Glutamatergic neuron (in vitro differentiated cells): ENCODE measurements at regions not wholly inside any gene's neighbourhood (a gene's known extent, or its start where the extent isn't known, plus 50 kb on each side); places are given as distances from the start of the nearest gene placed in this dataset.

Source experiments
- DNase-seq: peaks from one replicate; pipeline ENCODE4 v3.0.0; 2022
- H3K27ac Mint-ChIP-seq: one replicate; pipeline ENCODE4 v1.8.0; 2020; ENCODE audit warnings: mild to moderate bottlenecking, mixed read lengths, inconsistent platforms; ENCODE audit not compliant: unreplicated experiment
- H3K27me3 Mint-ChIP-seq: one replicate; pipeline ENCODE4 v1.8.0; 2020; ENCODE audit warnings: mild to moderate bottlenecking, moderate library complexity, mixed read lengths, inconsistent platforms; ENCODE audit not compliant: unreplicated experiment
- H3K36me3 Mint-ChIP-seq: one replicate; pipeline ENCODE4 v1.8.0; 2020; ENCODE audit warnings: mild to moderate bottlenecking, mixed read lengths, inconsistent platforms; ENCODE audit not compliant: unreplicated experiment
- H3K4me1 Mint-ChIP-seq: one replicate; pipeline ENCODE4 v1.8.0; 2020; ENCODE audit warnings: mild to moderate bottlenecking, low read depth, mixed read lengths, inconsistent platforms; ENCODE audit not compliant: unreplicated experiment
- H3K4me3 Mint-ChIP-seq: one replicate; pipeline ENCODE4 v1.8.0; 2020; ENCODE audit warnings: mild to moderate bottlenecking, mixed read lengths, inconsistent platforms; ENCODE audit not compliant: unreplicated experiment
- H3K9me3 Mint-ChIP-seq: one replicate; pipeline ENCODE4 v1.8.0; 2020; ENCODE audit warnings: mild to moderate bottlenecking, moderate library complexity, mixed read lengths, inconsistent platforms; ENCODE audit not compliant: unreplicated experiment
- CTCF ChIP-seq: fragments of 200-600 bp; sonication (generic); IDR thresholded peaks from one replicate; pipeline ENCODE4 v1.5.0; 2021; ENCODE audit not compliant: partially characterized antibody, unreplicated experiment

DNA sequence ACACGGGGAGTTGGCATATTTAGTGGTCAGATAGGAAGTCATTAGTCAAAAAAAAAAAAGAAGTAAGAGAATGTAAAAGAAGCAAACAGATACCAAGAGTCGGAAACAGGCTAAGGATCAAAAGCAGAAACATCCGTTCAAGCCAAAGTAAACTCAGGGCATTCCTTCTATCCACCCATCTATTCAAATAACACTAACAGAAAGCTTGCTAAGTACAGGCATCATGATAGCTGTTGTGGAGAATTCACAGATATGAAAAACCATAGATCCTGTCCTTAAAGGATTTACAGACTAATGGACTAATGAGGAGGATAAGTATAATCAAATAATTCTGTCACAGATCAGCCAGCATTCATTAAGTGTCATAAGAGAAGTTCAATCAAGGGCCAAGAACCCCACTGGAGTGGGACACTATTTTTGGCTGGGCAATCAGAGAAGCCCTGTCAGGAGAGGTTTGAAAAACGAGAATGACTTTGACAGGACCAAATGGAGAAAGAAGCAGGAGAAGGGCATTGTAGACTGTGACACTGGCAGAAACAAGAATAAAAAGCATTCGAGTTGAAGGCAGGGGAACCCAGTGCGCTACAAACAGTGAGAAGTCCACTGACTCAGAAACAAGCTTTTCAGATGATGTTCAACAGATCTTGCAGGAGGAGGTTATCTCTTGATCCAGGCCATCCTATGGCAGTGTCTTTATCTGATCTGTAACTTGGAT lies 154.2 kb upstream of the TSLP start:
- TF ChIP-seq CTCF = no peak
- H3K36me3 Mint-ChIP-seq = no peaks in the 10 kb centered on the region
- H3K4me1 Mint-ChIP-seq = peaks cover 9% of the 10 kb centered on the region
- no peak for DNase-seq
- no peak overlapping the region for H3K4me3 Mint-ChIP-seq
- H3K27me3 Mint-ChIP-seq = no peaks in the 10 kb centered on the region
- no peaks in the 10 kb centered on the region for H3K9me3 Mint-ChIP-seq
- no peak overlapping the region for H3K27ac Mint-ChIP-seq

GRCh38 chr5:110918683-110919082 lies 152.8 kb upstream of the TSLP start:
- Mint-ChIP-seq H3K27me3 (no peaks in the 10 kb centered on the region), H3K9me3 (no peaks in the 10 kb centered on the region), H3K4me3 (no peak overlapping the region), H3K36me3 (no peaks in the 10 kb centered on the region), H3K4me1 (peaks cover 9% of the 10 kb centered on the region), H3K27ac (no peak overlapping the region)
- no peak for TF ChIP-seq CTCF
- no peak for DNase-seq

- no peak for TF ChIP-seq CTCF
- no peak overlapping the region for H3K27ac Mint-ChIP-seq
- DNase-seq = no peak
- no peak overlapping the region for H3K4me3 Mint-ChIP-seq
- no peaks in the 10 kb centered on the region for H3K27me3 Mint-ChIP-seq
- no peaks in the 10 kb centered on the region for H3K36me3 Mint-ChIP-seq
- H3K9me3 Mint-ChIP-seq = no peaks in the 10 kb centered on the region
- peaks cover 7% of the 10 kb centered on the region for H3K4me1 Mint-ChIP-seq
Measured at GRCh38 chr5:110923971-110924370, 147.5 kb upstream of the TSLP start.

GRCh38 chr5:110925398-110925797 lies 146.1 kb upstream of the TSLP start:
- TF ChIP-seq CTCF = no peak
- H3K9me3 Mint-ChIP-seq = no peaks in the 10 kb centered on the region

DNA sequence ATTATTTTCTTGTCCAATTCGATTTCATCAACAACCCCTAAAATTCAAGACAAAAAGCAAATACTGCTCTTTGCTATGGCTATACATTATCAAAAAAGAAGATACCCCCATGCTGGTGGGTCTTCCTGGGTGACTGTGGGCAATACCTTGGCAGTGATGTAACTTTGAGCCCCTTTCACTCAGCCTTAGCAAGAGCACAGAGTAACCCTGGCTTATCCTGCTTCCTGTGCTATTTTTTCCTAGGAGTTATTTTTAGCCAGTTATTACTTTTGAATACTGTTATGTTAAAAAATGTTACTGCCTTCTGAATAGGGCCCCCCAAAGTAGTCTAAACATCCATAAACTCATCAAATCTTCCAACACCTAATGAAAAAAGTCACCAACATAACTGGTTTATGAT lies 145.6 kb upstream of the TSLP start:
- H3K9me3 Mint-ChIP-seq = no peaks in the 10 kb centered on the region
- no peak overlapping the region for H3K27ac Mint-ChIP-seq
- no peak overlapping the region for H3K4me3 Mint-ChIP-seq
- no peak for TF ChIP-seq CTCF
- H3K4me1 Mint-ChIP-seq = no peaks in the 10 kb centered on the region
- H3K36me3 Mint-ChIP-seq = no peaks in the 10 kb centered on the region
- no peaks in the 10 kb centered on the region for H3K27me3 Mint-ChIP-seq
- DNase-seq = no peak

More at GRCh38 chr5:110925398-110925797, 146.1 kb upstream of the TSLP start:
- H3K4me1 Mint-ChIP-seq = no peaks in the 10 kb centered on the region
- H3K4me3 Mint-ChIP-seq = no peak overlapping the region
- no peak overlapping the region for H3K27ac Mint-ChIP-seq
- DNase-seq = no peak
- H3K36me3 Mint-ChIP-seq = no peaks in the 10 kb centered on the region
- no peaks in the 10 kb centered on the region for H3K27me3 Mint-ChIP-seq
